BLaER1 treated with 17β-estradiol and CSF1 and Interleukin-3, amounts not matched to agents 10 nM and 100 nM (cell line): ENCODE measurements at regions not wholly inside any gene's neighbourhood (a gene's known extent, or its start where the extent isn't known, plus 50 kb on each side); places are given as distances from the start of the nearest gene placed in this dataset.

Source experiments
- H3K27ac ChIP-seq, 11 experiments: shearing (Covaris generic); formaldehyde crosslinking; 2 replicates each; pipeline ENCODE4 v1.8.1; 2022
- H3K27me3 ChIP-seq, 11 experiments: shearing (Covaris generic); formaldehyde crosslinking; 2 replicates each; pipeline ENCODE4 v1.8.1; 2022
- H3K36me3 ChIP-seq, 11 experiments: shearing (Covaris generic); formaldehyde crosslinking; 2 replicates each; pipeline ENCODE4 v1.8.1; 2022
- H3K4me1 ChIP-seq, 10 experiments: shearing (Covaris generic); formaldehyde crosslinking; 2 replicates each; pipeline ENCODE4 v1.8.1; 2022
- H3K4me2 ChIP-seq, 11 experiments: shearing (Covaris generic); formaldehyde crosslinking; 2 replicates each; pipeline ENCODE4 v1.8.1; 2022
- H3K4me3 ChIP-seq, 10 experiments: shearing (Covaris generic); formaldehyde crosslinking; 2 replicates each; pipeline ENCODE4 v1.8.1; 2022
- H3K9ac ChIP-seq, 11 experiments: shearing (Covaris generic); formaldehyde crosslinking; 2 replicates each; pipeline ENCODE4 v1.8.1; 2022
- H3K9me3 ChIP-seq, 11 experiments: shearing (Covaris generic); formaldehyde crosslinking; replicated peaks in 1 of 11; 2 replicates each; pipeline ENCODE4 v1.8.1; 2022
- H4K20me1 ChIP-seq, 11 experiments: shearing (Covaris generic); formaldehyde crosslinking; 2 replicates each; pipeline ENCODE4 v1.8.1; 2022
- Cebpa-rat ChIP-seq, 11 experiments: shearing (Covaris generic); IDR thresholded peaks; 2 replicates each; pipeline ENCODE4 v1.8.1; 2022

- no peak for TF ChIP-seq Cebpa-rat (IDR thresholded peaks at IDR 0.05)
- Histone ChIP-seq H3K4me1 (no peaks in the 10 kb centered on the region), H3K4me2 (no peak overlapping the region), H3K9me3 (no peaks in the 10 kb centered on the region), H3K4me3 (no peak overlapping the region), H3K27me3 (no peaks in the 10 kb centered on the region), H3K9ac (no peak overlapping the region), H3K27ac (no peak overlapping the region), H4K20me1 (no peaks in the 10 kb centered on the region), H3K36me3 (no peaks in the 10 kb centered on the region)
These were observed 149.7 kb upstream of the PIK3C3 start for GRCh38 chr18:41805341-41805740.

GRCh38 chr18:41798879-41799278, 156.2 kb upstream of the PIK3C3 start:
- Histone ChIP-seq H3K9ac (no peak overlapping the region), H4K20me1 (no peaks in the 10 kb centered on the region), H3K9me3 (no peaks in the 10 kb centered on the region), H3K4me3 (no peak overlapping the region), H3K4me2 (no peak overlapping the region), H3K36me3 (no peaks in the 10 kb centered on the region), H3K27ac (no peak overlapping the region), H3K4me1 (no peaks in the 10 kb centered on the region), H3K27me3 (no peaks in the 10 kb centered on the region)
- TF ChIP-seq Cebpa-rat (IDR thresholded peaks at IDR 0.05): no peak

GRCh38 chr18:41790687-41791086, 164.3 kb upstream of the PIK3C3 start:
- no peak overlapping the region for H3K9ac ChIP-seq
- no peaks in the 10 kb centered on the region for H3K27me3 ChIP-seq
- H4K20me1 ChIP-seq: no peaks in the 10 kb centered on the region
- no peaks in the 10 kb centered on the region for H3K36me3 ChIP-seq
- no peaks in the 10 kb centered on the region for H3K9me3 ChIP-seq
- H3K27ac ChIP-seq: no peak overlapping the region
- no peak overlapping the region for H3K4me2 ChIP-seq
- no peak for TF ChIP-seq Cebpa-rat (IDR thresholded peaks at IDR 0.05)
- H3K4me1 ChIP-seq: no peaks in the 10 kb centered on the region
- H3K4me3 ChIP-seq: no peak overlapping the region

GRCh38 chr18:41789001-41789400, 166.0 kb upstream of the PIK3C3 start:
- no peaks in the 10 kb centered on the region for H3K36me3 ChIP-seq
- H3K4me1 ChIP-seq: no peaks in the 10 kb centered on the region
- H3K27ac ChIP-seq: no peak overlapping the region
- no peak for TF ChIP-seq Cebpa-rat (IDR thresholded peaks at IDR 0.05)
- no peaks in the 10 kb centered on the region for H4K20me1 ChIP-seq
- H3K4me3 ChIP-seq: no peak overlapping the region
- H3K27me3 ChIP-seq: no peaks in the 10 kb centered on the region
- no peaks in the 10 kb centered on the region for H3K9me3 ChIP-seq
- H3K9ac ChIP-seq: no peak overlapping the region
- no peak overlapping the region for H3K4me2 ChIP-seq

GRCh38 chr18:41783879-41784278, 171.2 kb upstream of the PIK3C3 start:
- Histone ChIP-seq H3K4me3 (no peak overlapping the region), H4K20me1 (no peaks in the 10 kb centered on the region), H3K27me3 (no peaks in the 10 kb centered on the region), H3K9me3 (no peaks in the 10 kb centered on the region), H3K36me3 (no peaks in the 10 kb centered on the region), H3K4me1 (no peaks in the 10 kb centered on the region), H3K4me2 (no peak overlapping the region), H3K9ac (no peak overlapping the region), H3K27ac (no peak overlapping the region)
- TF ChIP-seq Cebpa-rat (IDR thresholded peaks at IDR 0.05): no peak

- Histone ChIP-seq H3K9ac (no peak overlapping the region), H3K36me3 (no peaks in the 10 kb centered on the region), H3K27me3 (no peaks in the 10 kb centered on the region), H3K4me1 (no peaks in the 10 kb centered on the region), H3K4me3 (no peak overlapping the region), H3K4me2 (no peak overlapping the region), H3K9me3 (no peaks in the 10 kb centered on the region), H3K27ac (no peak overlapping the region), H4K20me1 (no peaks in the 10 kb centered on the region)
- no peak for TF ChIP-seq Cebpa-rat (IDR thresholded peaks at IDR 0.05)
These were observed 171.8 kb upstream of the PIK3C3 start for GRCh38 chr18:41783065-41783818.

- no peaks in the 10 kb centered on the region for H4K20me1 ChIP-seq
- H3K36me3 ChIP-seq: no peaks in the 10 kb centered on the region
- no peak overlapping the region for H3K4me3 ChIP-seq
- no peaks in the 10 kb centered on the region for H3K4me1 ChIP-seq
- H3K9me3 ChIP-seq: no peaks in the 10 kb centered on the region
- H3K9ac ChIP-seq: no peak overlapping the region
- no peak overlapping the region for H3K27ac ChIP-seq
- H3K4me2 ChIP-seq: no peak overlapping the region
- no peaks in the 10 kb centered on the region for H3K27me3 ChIP-seq
- TF ChIP-seq Cebpa-rat (IDR thresholded peaks at IDR 0.05): no peak
These were observed 183.1 kb upstream of the PIK3C3 start for GRCh38 chr18:41771973-41772372.

GRCh38 chr18:41769265-41769664, 185.8 kb upstream of the PIK3C3 start:
- Histone ChIP-seq H3K9ac (no peak overlapping the region), H3K9me3 (no peaks in the 10 kb centered on the region), H3K27ac (no peak overlapping the region), H3K4me3 (no peak overlapping the region), H3K27me3 (no peaks in the 10 kb centered on the region), H3K36me3 (no peaks in the 10 kb centered on the region), H4K20me1 (no peaks in the 10 kb centered on the region), H3K4me2 (no peak overlapping the region), H3K4me1 (no peaks in the 10 kb centered on the region)
- no peak for TF ChIP-seq Cebpa-rat (IDR thresholded peaks at IDR 0.05)

GRCh38 chr18:41768467-41768866, 186.6 kb upstream of the PIK3C3 start:
- no peak for TF ChIP-seq Cebpa-rat (IDR thresholded peaks at IDR 0.05)
- no peak overlapping the region for H3K4me3 ChIP-seq
- no peaks in the 10 kb centered on the region for H3K9me3 ChIP-seq
- no peaks in the 10 kb centered on the region for H3K4me1 ChIP-seq
- H3K27ac ChIP-seq: no peak overlapping the region
- H3K36me3 ChIP-seq: no peaks in the 10 kb centered on the region
- no peak overlapping the region for H3K9ac ChIP-seq
- H3K27me3 ChIP-seq: no peaks in the 10 kb centered on the region
- no peak overlapping the region for H3K4me2 ChIP-seq
- H4K20me1 ChIP-seq: no peaks in the 10 kb centered on the region

- H4K20me1 ChIP-seq: no peaks in the 10 kb centered on the region
- H3K9ac ChIP-seq: no peak overlapping the region
- H3K4me3 ChIP-seq: no peak overlapping the region
- H3K27me3 ChIP-seq: no peaks in the 10 kb centered on the region
- H3K4me2 ChIP-seq: no peak overlapping the region
- no peaks in the 10 kb centered on the region for H3K9me3 ChIP-seq
- H3K36me3 ChIP-seq: no peaks in the 10 kb centered on the region
- no peak for TF ChIP-seq Cebpa-rat (IDR thresholded peaks at IDR 0.05)
- H3K27ac ChIP-seq: no peak overlapping the region
- H3K4me1 ChIP-seq: no peaks in the 10 kb centered on the region
These were observed 187.1 kb upstream of the PIK3C3 start for GRCh38 chr18:41767960-41768359.
